CD14-positive monocyte (primary cell): ENCODE measurements at regions not wholly inside any gene's neighbourhood (a gene's known extent, or its start where the extent isn't known, plus 50 kb on each side); places are given as distances from the start of the nearest gene placed in this dataset.

Source experiments
- DNase-seq, 3 donors: peaks; one replicate each; pipeline ENCODE4 v3.0.0-alpha.2; 2011 to 2022
- H2AFZ ChIP-seq: 2 replicates; pipeline ENCODE4 v1.6.0; 2012; ENCODE audit warnings: mild to moderate bottlenecking, low read depth, low read length, inconsistent platforms; ENCODE audit not compliant: insufficient read depth, poor library complexity, severe bottlenecking
- H3K27ac ChIP-seq, 2 donors: 1 replicate in 1 of 2; 2 replicates in 1 of 2; pipeline ENCODE4 v1.5.1; 2012 to 2013; ENCODE audit warnings: low read length in 2 of 2, control low read depth in 1 of 2, inconsistent platforms in 1 of 2, low read depth in 1 of 2, mild to moderate bottlenecking in 1 of 2
- H3K27me3 ChIP-seq, 2 donors: one replicate each; pipeline versions ENCODE4 v1.6.0 to v1.6.1; 2011 to 2013; ENCODE audit warnings: low read length in 2 of 2; ENCODE audit not compliant: control insufficient read depth in 2 of 2, insufficient read depth in 2 of 2
- H3K36me3 ChIP-seq, 2 donors: replicated peaks in 1 of 2; 1 replicate in 1 of 2; 2 replicates in 1 of 2; pipeline versions ENCODE4 v1.5.1 to v1.6.1; 2012 to 2013; ENCODE audit warnings: low read length in 2 of 2, control low read depth in 1 of 2, inconsistent platforms in 1 of 2, mild to moderate bottlenecking in 1 of 2; ENCODE audit not compliant: insufficient read depth in 2 of 2, control insufficient read depth in 1 of 2
- H3K4me1 ChIP-seq, 2 donors: 1 replicate in 1 of 2; 2 replicates in 1 of 2; pipeline versions ENCODE4 v1.5.1 to v1.6.1; 2012 to 2013; ENCODE audit warnings: low read length in 2 of 2, control low read depth in 1 of 2, inconsistent platforms in 1 of 2, mild to moderate bottlenecking in 1 of 2, moderate library complexity in 1 of 2; ENCODE audit not compliant: insufficient read depth in 2 of 2, control insufficient read depth in 1 of 2
- H3K4me2 ChIP-seq: replicated peaks from 2 replicates; pipeline ENCODE3; 2012; ENCODE audit warnings: low read length, moderate library complexity, mild to moderate bottlenecking; ENCODE audit not compliant: poor library complexity, severe bottlenecking; ENCODE audit errors: extremely low read depth
- H3K4me3 ChIP-seq, 3 experiments: fragments of 200-600 bp in 1 of 3; sonication (generic) in 1 of 3; replicated peaks in 1 of 3; 1 replicate in 2 of 3; 2 replicates in 1 of 3; pipeline ENCODE4 v1.5.1; 2011 to 2013; ENCODE audit warnings: low read length in 3 of 3, mild to moderate bottlenecking in 3 of 3, control low read depth in 2 of 3, low read depth in 2 of 3, inconsistent platforms in 1 of 3, moderate library complexity in 1 of 3
- H3K79me2 ChIP-seq: 2 replicates; pipeline ENCODE4 v1.6.0; 2012; ENCODE audit warnings: mild to moderate bottlenecking, control low read depth, inconsistent platforms, low read length, moderate library complexity; ENCODE audit not compliant: insufficient read depth
- H3K9ac ChIP-seq: 2 replicates; pipeline ENCODE4 v1.6.0; 2017; ENCODE audit warnings: low read length, mild to moderate bottlenecking; ENCODE audit not compliant: insufficient read depth, poor library complexity, severe bottlenecking
- H3K9me3 ChIP-seq, 2 donors: replicated peaks in 1 of 2; 1 replicate in 1 of 2; 2 replicates in 1 of 2; pipeline versions ENCODE4 v1.5.1 to v1.6.1; 2012 to 2013; ENCODE audit warnings: low read length in 2 of 2, control low read depth in 1 of 2; ENCODE audit not compliant: control insufficient read depth in 1 of 2, insufficient read depth in 1 of 2
- H4K20me1 ChIP-seq: 2 replicates; pipeline ENCODE4 v1.6.0; 2012; ENCODE audit warnings: mild to moderate bottlenecking, low read length, control low read depth, moderate library complexity; ENCODE audit not compliant: insufficient read depth
- H3K27ac Mint-ChIP-seq, 7 donors: one replicate each; pipeline ENCODE4 v1.8.0; 2020; ENCODE audit warnings: mild to moderate bottlenecking in 7 of 7, mixed read lengths in 7 of 7, moderate library complexity in 6 of 7, inconsistent platforms in 2 of 7
- H3K27me3 Mint-ChIP-seq, 3 donors: one replicate each; pipeline ENCODE4 v1.8.0; 2021 to 2022; ENCODE audit warnings: low read depth in 3 of 3, mild to moderate bottlenecking in 3 of 3, mixed read lengths in 3 of 3, moderate library complexity in 3 of 3, inconsistent platforms in 1 of 3
- H3K36me3 Mint-ChIP-seq, 2 donors: one replicate each; pipeline ENCODE4 v1.8.0; 2020; ENCODE audit warnings: mixed read lengths in 2 of 2, inconsistent platforms in 1 of 2, mild to moderate bottlenecking in 1 of 2
- H3K4me1 Mint-ChIP-seq: one replicate; pipeline ENCODE4 v1.8.0; 2020; ENCODE audit warnings: mild to moderate bottlenecking, mixed read lengths
- H3K4me3 Mint-ChIP-seq, 2 donors: one replicate each; pipeline ENCODE4 v1.8.0; 2020; ENCODE audit warnings: mild to moderate bottlenecking in 2 of 2, mixed read lengths in 2 of 2, moderate library complexity in 1 of 2
- H3K9me3 Mint-ChIP-seq, 7 donors: one replicate each; pipeline ENCODE4 v1.8.0; 2020 to 2022; ENCODE audit warnings: mixed read lengths in 7 of 7, mild to moderate bottlenecking in 6 of 7, moderate library complexity in 6 of 7, inconsistent platforms in 2 of 7
- CTCF ChIP-seq: fragments of 200-600 bp; IDR thresholded peaks from one replicate; pipeline ENCODE4 v1.8.0; 2022; ENCODE audit warnings: antibody characterized with exemption, mild to moderate bottlenecking
- WGBS: methylation state at CpG from one replicate; pipeline ENCODE4 v1.1.5; 2013; ENCODE audit warnings: missing lambda C conversion rate; ENCODE audit not compliant: insufficient coverage; 5-methylcytosine and 5-hydroxymethylcytosine counted together
- intact Hi-C, 2 donors: fragments of 100-400 bp; cut with micrococcal nuclease; formaldehyde crosslinking; loops; one replicate each; pipeline versions ENCODE4 v1.15.0 to v1.15.1; 2023

GRCh38 chr12:28991626-28992025 lies 157.5 kb upstream of the FAR2 start:
- Mint-ChIP-seq H3K9me3 (peaks cover 0 to 3% (median 0%) of the 10 kb centered on the region in 7 donors), H3K27ac (no peak overlapping the region), H3K27me3 (peaks cover 0 to 7% (median 0%) of the 10 kb centered on the region in 3 donors), H3K36me3 (no peaks in the 10 kb centered on the region), H3K4me3 (no peak overlapping the region), H3K4me1 (no peaks in the 10 kb centered on the region)
- Histone ChIP-seq H3K36me3 (no peaks in the 10 kb centered on the region), H3K4me1 (no peaks in the 10 kb centered on the region), H3K9ac (no peak overlapping the region), H3K79me2 (no peaks in the 10 kb centered on the region), H3K4me2 (no peak overlapping the region), H3K27me3 (no peaks in the 10 kb centered on the region), H3K9me3 (no peaks in the 10 kb centered on the region), H2AFZ (no peak overlapping the region), H3K27ac (no peak overlapping the region), H4K20me1 (no peaks in the 10 kb centered on the region), H3K4me3 (no peak overlapping the region)
- intact Hi-C loops: no loop called here
- no peak for TF ChIP-seq CTCF
- DNase-seq: no peak
- 100% methylated on average over 2 of the region's 2 CpGs for WGBS

GRCh38 chr12:28993720-28994119 lies 155.4 kb upstream of the FAR2 start:
- H3K4me1 ChIP-seq: no peaks in the 10 kb centered on the region
- no peaks in the 10 kb centered on the region for H3K27me3 ChIP-seq
- H3K4me3 ChIP-seq: no peak overlapping the region
- no peaks in the 10 kb centered on the region for H3K79me2 ChIP-seq
- Mint-ChIP-seq H3K36me3 (no peaks in the 10 kb centered on the region), H3K4me1 (no peaks in the 10 kb centered on the region), H3K27ac (no peak overlapping the region), H3K4me3 (no peak overlapping the region), H3K9me3 (peaks cover 0 to 3% (median 0%) of the 10 kb centered on the region in 7 donors), H3K27me3 (peaks cover 0 to 7% (median 2%) of the 10 kb centered on the region in 3 donors)
- intact Hi-C loops: no loop called here
- no peaks in the 10 kb centered on the region for H4K20me1 ChIP-seq
- H3K4me2 ChIP-seq: no peak overlapping the region
- H3K36me3 ChIP-seq: no peaks in the 10 kb centered on the region
- H3K9ac ChIP-seq: no peak overlapping the region
- H3K9me3 ChIP-seq: no peaks in the 10 kb centered on the region
- no peak for TF ChIP-seq CTCF
- WGBS: 100% methylated on average over 1 of the region's 5 CpGs
- H2AFZ ChIP-seq: no peak overlapping the region
- no peak for DNase-seq
- no peak overlapping the region for H3K27ac ChIP-seq
